ENCODE measurements at regions not wholly inside any gene's neighbourhood (a gene's known extent, or its start where the extent isn't known, plus 50 kb on each side); places are given as distances from the start of the nearest gene placed in this dataset.

- DNase-seq, result no peak
Observed at GRCh38 chr18:73913505-73913904, 234.1 kb downstream of the FBXO15 start.

GRCh38 chr18:73908323-73908722 lies 239.3 kb downstream of the FBXO15 start:
- peak; percentile 34 for DNase-seq

GRCh38 chr18:73901566-73901965 lies 246.1 kb downstream of the FBXO15 start:
- no peak for DNase-seq

- DNase-seq, result no peak
Observed at GRCh38 chr18:73901151-73901550, 246.5 kb downstream of the FBXO15 start.

- DNase-seq, result no peak
Observed at GRCh38 chr18:73900106-73900835, 247.4 kb downstream of the FBXO15 start.

GRCh38 chr18:73897517-73897916 lies 250.1 kb downstream of the FBXO15 start:
- no peak for DNase-seq

GRCh38 chr18:73896685-73897084 lies 250.9 kb downstream of the FBXO15 start:
- no peak for DNase-seq

GRCh38 chr18:73895701-73896100 lies 251.9 kb downstream of the FBXO15 start:
- no peak for DNase-seq

GRCh38 chr18:73893880-73894279 lies 253.8 kb downstream of the FBXO15 start:
- DNase-seq, result no peak

- DNase-seq, result no peak
Observed at GRCh38 chr18:73891572-73892421, 255.8 kb downstream of the FBXO15 start.

GRCh38 chr18:73888565-73888964 lies 259.1 kb downstream of the FBXO15 start:
- DNase-seq, result no peak

- no peak for DNase-seq
Observed at GRCh38 chr18:73887801-73888200, 259.8 kb downstream of the FBXO15 start.

GRCh38 chr18:73884868-73885267 lies 262.8 kb downstream of the FBXO15 start:
- no peak for DNase-seq

- DNase-seq, result no peak
Observed at GRCh38 chr18:73881396-73881917, 266.2 kb downstream of the FBXO15 start.

GRCh38 chr18:73880387-73880786 lies 267.2 kb downstream of the FBXO15 start:
- no peak for DNase-seq

GRCh38 chr18:73879766-73880165 lies 267.9 kb downstream of the FBXO15 start:
- peak; percentile 7 for DNase-seq

- DNase-seq, result no peak
Observed at GRCh38 chr18:73879328-73879727, 268.3 kb downstream of the FBXO15 start.

GRCh38 chr18:73869182-73869581 lies 278.5 kb downstream of the FBXO15 start:
- no peak for DNase-seq

- no peak for DNase-seq
Observed at GRCh38 chr18:73861771-73862170, 285.9 kb downstream of the FBXO15 start.

- DNase-seq, result no peak
Observed at GRCh38 chr18:73859837-73860397, 287.7 kb downstream of the FBXO15 start.

GRCh38 chr18:73852789-73853549 lies 294.7 kb downstream of the FBXO15 start:
- no peak for DNase-seq

- no peak for DNase-seq
Observed at GRCh38 chr18:73850782-73851181, 296.9 kb downstream of the FBXO15 start.

GRCh38 chr18:73848656-73849055 lies 299.0 kb downstream of the FBXO15 start:
- DNase-seq, result peak; percentile 3

All from amniotic stem cell (primary cell).